NCI-H2107 treated with DMSO at 0.1 percent for 48 hours (cell line): ENCODE measurements at regions not wholly inside any gene's neighbourhood (a gene's known extent, or its start where the extent isn't known, plus 50 kb on each side); places are given as distances from the start of the nearest gene placed in this dataset.
A peak's percentile ranks its signal among the peaks of the same experiment; 100 is the strongest.

Experiments
- DNase-seq: peaks from one replicate; lab custom pipeline; 2025; ENCODE audit not compliant: unreplicated experiment; lab: John Stamatoyannopoulos, UW

GRCh38 chr13:88544836-88545235 lies 873.7 kb downstream of the SLITRK5 start:
- DNase-seq: no peak

- DNase-seq: no peak
Observed at GRCh38 chr13:88552966-88553365, 881.8 kb downstream of the SLITRK5 start.

- DNase-seq: no peak
Observed at GRCh38 chr13:88565566-88565965, 894.4 kb downstream of the SLITRK5 start.

DNA sequence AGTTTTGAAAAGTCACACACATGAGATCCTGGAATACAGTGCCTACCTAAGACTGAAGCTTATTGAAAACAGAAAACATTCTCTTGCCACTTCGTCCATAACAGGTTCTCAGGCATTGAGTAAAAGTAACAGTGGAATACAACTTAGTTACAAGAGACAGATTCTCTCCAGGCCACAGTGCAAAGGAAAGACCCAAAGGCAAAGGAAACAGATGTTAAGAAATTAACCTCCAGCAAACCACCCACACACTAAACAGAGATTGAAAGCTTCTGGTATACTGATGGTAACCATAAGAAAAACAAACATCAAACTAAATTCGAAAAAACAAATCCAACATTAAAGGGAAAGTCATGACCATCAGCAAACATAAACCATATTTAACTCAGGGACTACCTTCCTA lies 914.7 kb downstream of the SLITRK5 start:
- DNase-seq: no peak

GRCh38 chr13:88586263-88586662 lies 915.1 kb downstream of the SLITRK5 start:
- DNase-seq: no peak

DNA sequence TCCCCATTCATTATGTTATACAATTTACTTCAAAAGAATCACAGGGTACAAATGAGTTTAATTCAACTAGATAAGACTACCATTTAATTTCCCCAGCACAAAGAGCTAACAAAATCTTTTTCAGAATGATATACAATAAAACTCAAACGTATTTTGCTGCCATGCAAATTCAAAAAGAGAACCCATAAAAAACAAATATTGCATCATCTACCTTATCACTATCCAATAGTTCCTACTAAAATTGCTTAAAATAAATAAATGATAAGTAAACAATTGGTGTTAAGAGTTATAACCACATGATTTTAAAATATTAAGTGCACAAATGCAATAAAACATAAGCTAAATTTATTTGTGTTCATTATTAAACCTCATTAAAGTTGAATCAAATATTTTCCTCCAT lies 919.4 kb downstream of the SLITRK5 start:
- DNase-seq: no peak

DNA sequence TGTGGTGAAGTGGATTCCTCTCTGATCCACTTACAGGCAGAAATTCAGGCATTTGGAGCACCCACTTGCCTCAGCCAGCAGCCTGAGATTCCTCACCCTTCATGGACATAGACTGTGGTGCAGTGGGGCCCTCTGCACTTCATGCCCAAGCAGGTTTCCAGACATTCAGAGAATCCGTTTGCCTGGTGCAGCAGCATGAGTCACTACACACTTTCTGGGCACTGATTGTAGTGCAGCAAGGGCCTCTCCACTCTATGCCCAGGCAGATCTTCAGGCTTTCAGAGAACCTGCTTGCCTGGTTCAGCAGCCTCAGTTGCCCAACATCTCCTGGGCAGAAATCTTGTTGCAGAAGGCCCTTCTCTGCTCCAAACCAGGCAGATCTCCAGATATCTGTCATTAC lies 920.9 kb downstream of the SLITRK5 start:
- DNase-seq: no peak

- peak; percentile 0 for DNase-seq
Observed at GRCh38 chr13:88601949-88602348, 930.8 kb downstream of the SLITRK5 start.

GRCh38 chr13:88602786-88603777 lies 931.9 kb downstream of the SLITRK5 start:
- no peak for DNase-seq

DNA sequence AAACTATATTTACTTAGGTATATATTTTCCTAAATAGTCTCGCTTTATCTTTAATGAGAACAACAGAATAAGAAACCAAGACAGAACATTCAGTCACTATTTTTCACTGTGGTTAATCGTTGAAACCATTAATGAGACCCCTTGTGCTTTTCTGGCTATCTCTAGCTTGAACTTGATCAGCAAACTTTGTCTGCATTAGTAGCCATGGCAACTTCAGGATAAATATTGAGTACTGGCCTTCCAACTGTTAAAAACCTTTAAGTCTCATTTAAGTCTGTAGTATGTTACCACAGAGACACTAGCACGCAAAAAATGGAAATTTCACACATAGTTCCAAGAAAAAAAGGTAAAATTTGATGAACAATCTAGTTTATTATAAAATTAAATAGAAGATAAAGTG lies 946.0 kb downstream of the SLITRK5 start:
- no peak for DNase-seq

GRCh38 chr13:88622362-88622973 lies 951.3 kb downstream of the SLITRK5 start:
- no peak for DNase-seq

DNA sequence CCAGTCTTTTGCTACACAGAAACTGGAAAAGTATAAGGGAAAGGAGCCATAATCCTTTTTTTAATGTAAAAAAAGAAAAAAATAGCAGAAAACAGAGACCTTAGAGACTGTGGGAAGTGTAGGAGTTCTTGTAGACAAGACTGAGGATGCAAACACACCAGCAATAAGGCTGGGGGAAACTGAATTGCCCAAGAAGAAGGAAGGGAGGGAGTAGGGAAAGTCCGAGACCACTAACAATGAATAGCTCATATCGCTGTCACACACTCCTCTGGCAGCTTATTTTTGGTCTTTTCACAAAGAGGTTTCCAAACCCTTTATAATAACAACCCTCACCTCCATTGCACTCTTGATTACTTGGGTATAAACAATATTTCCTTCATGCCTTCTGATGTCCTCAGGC lies 952.0 kb downstream of the SLITRK5 start:
- DNase-seq: no peak

DNA sequence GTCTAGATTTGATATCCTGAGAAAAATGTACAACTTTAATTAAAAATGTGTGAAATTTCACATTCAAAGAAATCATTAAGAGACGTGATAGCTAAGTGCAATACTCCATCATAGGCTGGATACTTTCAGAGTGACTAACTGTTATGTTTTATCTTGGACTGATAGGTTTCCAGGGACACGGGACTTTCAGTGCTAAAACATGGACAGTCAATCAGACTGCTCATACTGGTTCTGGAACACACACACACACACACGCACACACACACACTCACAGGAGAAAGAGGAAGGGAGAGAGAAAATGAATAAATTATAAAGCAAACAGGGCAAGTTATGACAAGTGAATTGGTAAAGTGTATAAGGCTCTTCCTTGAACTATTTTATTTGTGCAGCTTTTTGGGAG lies 955.9 kb downstream of the SLITRK5 start:
- no peak for DNase-seq

DNA sequence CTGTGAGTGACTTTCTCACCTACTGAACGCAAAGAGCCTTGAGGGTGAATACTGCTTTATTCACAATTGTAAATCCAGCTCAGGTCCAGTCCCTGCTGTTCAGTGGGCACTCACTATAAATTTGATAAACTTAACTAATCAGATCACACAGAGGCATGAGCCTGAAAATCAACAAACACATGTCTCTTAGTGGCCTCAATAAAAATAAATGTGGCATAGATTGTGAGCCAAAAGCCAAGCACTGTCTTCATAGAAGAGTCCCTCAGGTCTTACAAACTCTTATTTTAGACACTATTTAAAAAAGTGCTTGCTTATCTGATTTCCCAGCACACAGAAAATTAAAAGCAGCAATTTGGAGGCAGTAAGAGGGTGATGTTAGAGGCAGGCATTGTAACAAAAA lies 957.7 kb downstream of the SLITRK5 start:
- DNase-seq: no peak

GRCh38 chr13:88637935-88638334 lies 966.8 kb downstream of the SLITRK5 start:
- no peak for DNase-seq

DNA sequence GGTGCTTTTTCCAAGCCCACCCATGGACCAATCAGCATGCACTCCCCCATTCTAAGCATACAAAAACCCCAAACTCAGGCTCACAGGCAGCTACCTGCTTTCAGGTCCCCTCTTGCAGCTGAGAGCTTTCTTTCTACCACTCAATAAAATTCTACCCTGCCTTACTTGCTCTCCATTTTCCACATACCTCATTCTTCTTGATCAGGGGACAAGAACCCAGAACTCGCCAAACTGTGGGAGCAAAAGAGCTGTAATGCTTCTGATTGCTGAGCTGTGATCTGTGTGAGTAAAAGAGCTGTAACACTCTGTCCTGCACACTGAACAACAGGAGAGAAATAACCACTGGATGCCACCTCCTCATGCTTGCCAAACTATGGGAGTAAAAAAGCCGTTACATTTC lies 972.1 kb downstream of the SLITRK5 start:
- no peak for DNase-seq

GRCh38 chr13:88648598-88649373 lies 977.6 kb downstream of the SLITRK5 start:
- DNase-seq: no peak

DNA sequence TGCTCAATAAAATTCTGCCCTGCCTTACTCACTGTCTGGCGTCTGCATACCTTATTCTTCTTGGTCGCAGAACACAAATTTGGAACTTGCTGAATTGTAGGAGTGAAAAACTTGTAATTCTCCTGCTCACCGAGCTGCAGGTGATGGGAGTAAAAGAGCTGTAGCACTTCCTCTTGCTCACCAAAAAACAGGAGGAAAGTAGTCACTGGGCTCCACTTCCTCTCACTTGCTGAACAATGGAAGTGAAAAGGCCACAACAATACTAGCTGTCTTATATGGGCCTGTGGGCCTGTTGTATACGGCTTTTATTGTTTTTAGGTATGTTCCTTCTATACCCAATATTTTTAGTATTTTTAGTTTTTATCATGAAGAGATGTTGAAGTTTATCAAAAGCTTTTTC lies 978.7 kb downstream of the SLITRK5 start:
- DNase-seq: no peak

GRCh38 chr13:88651531-88651930 lies 980.4 kb downstream of the SLITRK5 start:
- no peak for DNase-seq

GRCh38 chr13:88656751-88657150 lies 985.6 kb downstream of the SLITRK5 start:
- DNase-seq: no peak

DNA sequence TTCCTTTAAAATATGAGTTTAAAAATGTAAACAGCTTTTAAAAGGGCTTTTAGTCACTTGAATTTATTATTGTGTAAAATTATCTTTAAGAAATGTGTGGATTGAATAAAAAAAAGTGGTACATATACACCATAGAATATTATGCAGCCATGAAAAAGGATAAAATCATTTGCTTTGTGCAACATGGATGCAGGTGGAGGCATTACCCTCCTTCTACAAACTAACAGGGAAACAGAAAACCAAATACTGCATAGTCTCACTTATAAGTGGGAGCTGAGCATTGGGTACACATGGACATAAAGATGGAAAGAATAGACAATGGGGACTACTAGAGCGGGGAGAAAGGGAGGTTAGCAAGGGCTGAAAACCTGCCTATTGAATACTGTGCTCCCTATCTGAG lies 999.3 kb downstream of the SLITRK5 start:
- DNase-seq: no peak

DNA sequence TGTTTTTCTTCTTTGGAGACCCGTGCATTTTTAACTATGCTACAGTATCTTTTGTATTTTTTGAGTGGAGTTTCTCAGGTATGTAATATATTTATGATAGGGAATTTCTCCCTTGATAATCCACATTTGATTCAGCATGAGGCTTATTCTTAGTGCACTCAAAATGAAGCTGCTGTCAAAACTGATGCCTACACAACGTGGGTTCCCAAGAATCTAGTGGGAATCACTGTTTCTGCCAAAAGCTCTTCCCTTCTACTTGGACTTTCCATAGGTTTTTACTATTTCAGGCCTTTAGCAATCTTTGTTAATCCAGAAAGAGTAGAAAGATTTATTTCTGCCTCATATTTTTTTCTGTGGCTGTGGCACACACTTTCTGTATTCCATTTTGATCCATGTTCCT lies 1003.7 kb downstream of the SLITRK5 start:
- DNase-seq: no peak
